ENCODE measurements at regions not wholly inside any gene's neighbourhood (a gene's known extent, or its start where the extent isn't known, plus 50 kb on each side); places are given as distances from the start of the nearest gene placed in this dataset.
"Not testable (repeated sequence)": the region's sequence is repeated elsewhere in the genome, so short reads cannot be mapped to it uniquely, and the experiment has no call there.

DNA sequence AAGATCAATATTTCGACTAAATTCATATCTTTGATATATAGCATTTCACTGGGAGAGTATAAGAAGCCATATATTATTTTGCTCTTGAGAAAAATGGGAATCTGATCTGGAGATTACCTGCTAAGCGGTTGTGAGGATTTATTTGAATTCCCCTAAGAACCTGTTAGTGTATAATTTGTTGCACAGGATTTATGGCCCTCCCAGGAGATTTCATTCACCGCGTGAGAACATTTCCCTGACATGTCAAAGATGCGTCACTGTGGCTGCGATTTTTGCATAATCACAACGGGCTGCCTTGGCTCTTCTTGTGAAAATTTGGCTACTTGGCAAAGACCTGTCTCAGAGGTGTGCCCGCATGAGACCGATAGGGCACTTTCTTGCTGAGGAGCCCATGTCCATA is 184.7 kb upstream of the PFKP start:
- H3K9ac ChIP-seq (ENCODE audit: insufficient read length, low read depth): no peak overlapping the region
- H3K36me3 ChIP-seq (ENCODE audit: insufficient read depth, insufficient read length, low read length): no peaks in the 10 kb centered on the region
- H3K4me3 ChIP-seq (ENCODE audit: insufficient read length, low read depth): no peak overlapping the region
- no peak for DNase-seq (ENCODE audit: low read depth, low spot score)
- H3K4me1 ChIP-seq (ENCODE audit: insufficient read depth, insufficient read length): peaks cover 3% of the 10 kb centered on the region
- H3K27me3 ChIP-seq (ENCODE audit: insufficient read depth, insufficient read length): no peaks in the 10 kb centered on the region
- TF ChIP-seq ZNF274 (IDR thresholded peaks at IDR 0.05; ENCODE audit: low read depth, low read length) (no peak), YY1 (IDR thresholded peaks at IDR 0.05; ENCODE audit: insufficient read depth, insufficient read length) (no peak), SUZ12 (IDR thresholded peaks at IDR 0.05; ENCODE audit: extremely low read depth, insufficient read depth, insufficient read length) (no peak)
- no peaks in the 10 kb centered on the region for H3K9me3 ChIP-seq (ENCODE audit: insufficient read depth, low read length)

DNA sequence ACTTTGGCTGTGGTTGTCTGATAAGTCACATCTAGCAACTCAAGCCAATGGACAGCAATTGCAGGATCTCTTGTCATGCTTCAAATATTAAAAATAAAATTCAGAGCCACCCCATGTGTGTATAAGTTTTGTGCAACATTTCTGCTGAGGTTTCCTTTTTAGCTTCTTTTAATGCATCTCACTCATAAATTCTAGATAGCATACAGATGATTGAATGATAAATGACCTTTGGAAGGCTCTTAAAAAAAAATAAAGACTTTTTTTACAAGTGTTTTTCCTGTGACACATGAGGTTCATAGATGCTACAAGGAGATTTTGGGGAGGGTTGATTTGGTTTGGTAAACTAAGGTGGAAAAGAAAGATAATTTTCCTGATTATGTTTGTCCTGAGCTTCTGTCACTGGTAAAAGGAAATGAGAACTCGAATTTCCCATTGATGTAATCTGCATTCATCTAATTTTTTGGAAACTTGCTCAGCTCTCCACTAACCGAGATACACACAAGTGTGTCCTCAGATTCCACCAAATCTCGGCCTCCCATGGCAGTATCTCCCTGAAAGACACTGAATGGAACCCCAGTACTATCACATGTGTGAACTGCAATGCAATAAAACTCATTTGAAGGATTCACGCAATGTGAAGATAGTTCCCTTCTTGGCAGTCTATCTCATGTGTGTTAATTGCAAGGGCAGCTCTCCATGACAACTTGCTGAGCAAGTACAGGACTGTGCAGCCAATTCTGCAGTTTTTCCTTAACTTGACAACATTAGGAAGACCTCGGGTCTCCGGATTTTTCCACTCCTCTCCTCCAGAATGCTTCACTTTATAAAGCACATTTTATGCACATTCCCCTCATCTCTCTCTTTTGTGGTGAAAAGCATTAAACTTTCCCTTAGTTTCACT is 185.4 kb upstream of the PFKP start:
- H3K4me3 ChIP-seq (ENCODE audit: insufficient read length, low read depth): no peak overlapping the region
- H3K9ac ChIP-seq (ENCODE audit: insufficient read length, low read depth): no peak overlapping the region
- no peaks in the 10 kb centered on the region for H3K27me3 ChIP-seq (ENCODE audit: insufficient read depth, insufficient read length)
- no peaks in the 10 kb centered on the region for H3K36me3 ChIP-seq (ENCODE audit: insufficient read depth, insufficient read length, low read length)
- no peak for DNase-seq (ENCODE audit: low read depth, low spot score)
- H3K4me1 ChIP-seq (ENCODE audit: insufficient read depth, insufficient read length): peaks cover 3% of the 10 kb centered on the region
- no peaks in the 10 kb centered on the region for H3K9me3 ChIP-seq (ENCODE audit: insufficient read depth, low read length)
- TF ChIP-seq YY1 (IDR thresholded peaks at IDR 0.05; ENCODE audit: insufficient read depth, insufficient read length) (no peak), SUZ12 (IDR thresholded peaks at IDR 0.05; ENCODE audit: extremely low read depth, insufficient read depth, insufficient read length) (no peak), ZNF274 (IDR thresholded peaks at IDR 0.05; ENCODE audit: low read depth, low read length) (no peak)

DNA sequence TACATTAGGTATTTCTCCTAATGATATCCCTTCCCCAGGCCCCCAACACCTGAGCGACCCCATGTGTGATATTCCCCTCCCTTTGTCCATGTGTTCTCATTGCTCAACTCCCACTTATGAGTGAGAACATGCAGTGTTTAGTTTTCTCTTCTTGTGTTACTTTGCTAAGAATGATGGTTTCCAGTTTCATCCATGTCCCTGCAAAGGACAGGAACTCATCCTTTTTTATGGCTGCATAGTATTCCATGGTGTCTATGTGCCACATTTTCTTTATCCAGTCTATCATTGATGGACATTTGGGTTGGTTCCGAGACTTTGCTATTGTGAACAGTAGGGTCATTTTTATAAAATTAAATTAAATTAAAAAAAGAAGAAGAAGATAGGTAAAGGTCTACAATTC is 187.3 kb upstream of the PFKP start:
- not testable (repeated sequence) for H3K36me3 ChIP-seq (ENCODE audit: insufficient read depth, insufficient read length, low read length); DNase-seq (ENCODE audit: low read depth, low spot score); H3K4me3 ChIP-seq (ENCODE audit: insufficient read length, low read depth); H3K9ac ChIP-seq (ENCODE audit: insufficient read length, low read depth); H3K27me3 ChIP-seq (ENCODE audit: insufficient read depth, insufficient read length); H3K4me1 ChIP-seq (ENCODE audit: insufficient read depth, insufficient read length); H3K9me3 ChIP-seq (ENCODE audit: insufficient read depth, low read length)

DNA sequence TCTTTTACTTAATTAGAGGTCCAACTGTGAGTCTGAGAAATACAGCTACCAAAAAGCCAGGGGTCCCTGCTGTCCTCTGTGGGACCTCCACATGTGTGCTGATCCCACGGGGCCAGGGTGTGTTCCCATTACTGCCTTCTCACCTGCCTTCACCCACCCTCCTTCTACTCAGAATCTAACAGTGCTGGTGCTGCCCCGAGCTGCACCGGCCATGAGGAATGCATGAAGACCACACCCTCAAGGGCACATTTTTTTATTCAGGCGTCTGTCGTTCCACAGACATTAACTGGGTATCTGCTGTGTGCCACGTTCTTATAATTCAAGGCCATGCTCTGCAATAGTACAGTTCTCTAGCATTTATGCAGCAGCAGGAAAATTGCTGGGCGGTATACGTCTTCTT is 188.5 kb upstream of the PFKP start:
- DNase-seq (ENCODE audit: low read depth, low spot score): no peak
- H3K9ac ChIP-seq (ENCODE audit: insufficient read length, low read depth): no peak overlapping the region
- H3K9me3 ChIP-seq (ENCODE audit: insufficient read depth, low read length): no peaks in the 10 kb centered on the region
- H3K4me1 ChIP-seq (ENCODE audit: insufficient read depth, insufficient read length): no peaks in the 10 kb centered on the region
- no peak overlapping the region for H3K4me3 ChIP-seq (ENCODE audit: insufficient read length, low read depth)
- H3K27me3 ChIP-seq (ENCODE audit: insufficient read depth, insufficient read length): no peaks in the 10 kb centered on the region
- TF ChIP-seq SUZ12 (IDR thresholded peaks at IDR 0.05; ENCODE audit: extremely low read depth, insufficient read depth, insufficient read length) (no peak), ZNF274 (IDR thresholded peaks at IDR 0.05; ENCODE audit: low read depth, low read length) (no peak), YY1 (IDR thresholded peaks at IDR 0.05; ENCODE audit: insufficient read depth, insufficient read length) (no peak)
- no peaks in the 10 kb centered on the region for H3K36me3 ChIP-seq (ENCODE audit: insufficient read depth, insufficient read length, low read length)

DNA sequence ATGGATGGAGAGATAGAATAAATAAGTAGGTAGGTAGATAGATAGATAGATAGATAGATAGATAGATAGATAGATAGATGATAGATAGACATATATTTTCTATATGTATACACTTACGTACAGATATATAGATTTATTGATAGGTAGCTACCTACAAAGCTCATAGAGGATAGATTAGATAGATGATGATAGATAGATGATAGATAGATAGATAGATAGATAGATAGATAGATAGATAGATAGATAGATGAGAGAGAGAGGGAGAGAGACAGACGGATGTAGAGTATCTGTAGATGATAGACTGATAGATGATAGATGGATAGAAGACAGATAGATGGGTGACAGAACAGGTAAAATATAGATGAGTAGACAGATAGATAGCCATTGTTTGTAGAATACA is 191.3 kb upstream of the PFKP start:
- no peaks in the 10 kb centered on the region for H3K4me1 ChIP-seq (ENCODE audit: insufficient read depth, insufficient read length)
- H3K36me3 ChIP-seq (ENCODE audit: insufficient read depth, insufficient read length, low read length): no peaks in the 10 kb centered on the region
- H3K9ac ChIP-seq (ENCODE audit: insufficient read length, low read depth): no peak overlapping the region
- no peaks in the 10 kb centered on the region for H3K9me3 ChIP-seq (ENCODE audit: insufficient read depth, low read length)
- no peak for DNase-seq (ENCODE audit: low read depth, low spot score)
- TF ChIP-seq YY1 (IDR thresholded peaks at IDR 0.05; ENCODE audit: insufficient read depth, insufficient read length) (no peak), ZNF274 (IDR thresholded peaks at IDR 0.05; ENCODE audit: low read depth, low read length) (no peak), SUZ12 (IDR thresholded peaks at IDR 0.05; ENCODE audit: extremely low read depth, insufficient read depth, insufficient read length) (no peak)
- H3K27me3 ChIP-seq (ENCODE audit: insufficient read depth, insufficient read length): no peaks in the 10 kb centered on the region
- no peak overlapping the region for H3K4me3 ChIP-seq (ENCODE audit: insufficient read length, low read depth)

DNA sequence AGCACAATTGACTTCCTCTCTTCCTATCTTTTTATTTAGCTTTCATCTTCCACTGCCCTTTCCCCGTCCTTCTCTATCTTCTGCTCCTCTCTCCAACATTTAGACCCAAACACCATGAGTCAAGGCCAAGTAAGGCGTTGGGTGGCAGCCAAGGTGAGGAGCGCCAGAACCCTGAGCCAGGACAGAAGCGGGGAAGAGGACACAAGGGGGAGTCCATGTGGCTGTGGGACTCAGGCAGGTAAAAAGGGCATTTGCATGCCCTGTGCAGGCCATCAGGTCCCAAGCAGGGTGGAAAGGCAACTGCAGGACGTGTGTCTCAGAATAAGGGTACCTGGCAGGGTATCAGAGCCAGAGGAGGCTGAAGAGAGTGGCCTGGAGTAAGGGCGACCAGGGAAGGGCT is 192.4 kb upstream of the PFKP start:
- no peak for TF ChIP-seq ZNF274 (IDR thresholded peaks at IDR 0.05; ENCODE audit: low read depth, low read length)
- TF ChIP-seq SUZ12 (IDR thresholded peaks at IDR 0.05; ENCODE audit: extremely low read depth, insufficient read depth, insufficient read length): no peak
- TF ChIP-seq YY1 (IDR thresholded peaks at IDR 0.05; ENCODE audit: insufficient read depth, insufficient read length): no peak
- Histone ChIP-seq H3K9ac (ENCODE audit: insufficient read length, low read depth) (peak overlapping the region; percentile 10), H3K27me3 (ENCODE audit: insufficient read depth, insufficient read length) (no peaks in the 10 kb centered on the region), H3K36me3 (ENCODE audit: insufficient read depth, insufficient read length, low read length) (no peaks in the 10 kb centered on the region), H3K9me3 (ENCODE audit: insufficient read depth, low read length) (no peaks in the 10 kb centered on the region), H3K4me3 (ENCODE audit: insufficient read length, low read depth) (no peak overlapping the region), H3K4me1 (ENCODE audit: insufficient read depth, insufficient read length) (no peaks in the 10 kb centered on the region)
- DNase-seq (ENCODE audit: low read depth, low spot score): no peak

DNA sequence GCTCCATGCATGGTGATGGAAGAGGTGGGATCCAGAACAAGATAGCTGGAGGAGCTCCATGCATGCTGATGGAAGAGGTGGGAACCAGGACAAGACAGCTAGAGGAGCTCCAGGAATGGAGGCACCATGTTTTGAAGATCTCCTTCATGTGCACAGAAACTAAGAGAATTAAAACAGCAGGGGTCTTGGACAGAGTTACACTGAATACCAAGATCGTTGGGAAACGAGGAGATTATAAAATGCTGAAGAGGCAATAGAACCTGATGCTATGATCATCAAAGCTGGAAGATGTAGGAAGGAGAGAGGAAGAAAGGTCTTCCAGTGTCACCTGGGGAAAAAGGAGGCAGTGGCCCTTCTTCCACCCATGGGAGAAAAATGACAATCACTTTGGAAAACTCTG is 193.6 kb upstream of the PFKP start:
- Histone ChIP-seq H3K36me3 (ENCODE audit: insufficient read depth, insufficient read length, low read length) (no peaks in the 10 kb centered on the region), H3K27me3 (ENCODE audit: insufficient read depth, insufficient read length) (no peaks in the 10 kb centered on the region), H3K9me3 (ENCODE audit: insufficient read depth, low read length) (no peaks in the 10 kb centered on the region), H3K4me3 (ENCODE audit: insufficient read length, low read depth) (no peak overlapping the region), H3K9ac (ENCODE audit: insufficient read length, low read depth) (no peak overlapping the region), H3K4me1 (ENCODE audit: insufficient read depth, insufficient read length) (no peaks in the 10 kb centered on the region)
- no peak for DNase-seq (ENCODE audit: low read depth, low spot score)
- TF ChIP-seq ZNF274 (IDR thresholded peaks at IDR 0.05; ENCODE audit: low read depth, low read length): no peak
- no peak for TF ChIP-seq YY1 (IDR thresholded peaks at IDR 0.05; ENCODE audit: insufficient read depth, insufficient read length)
- no peak for TF ChIP-seq SUZ12 (IDR thresholded peaks at IDR 0.05; ENCODE audit: extremely low read depth, insufficient read depth, insufficient read length)

All from NT2/D1 (cell line).